PC-3 (cell line): ENCODE measurements at regions not wholly inside any gene's neighbourhood (a gene's known extent, or its start where the extent isn't known, plus 50 kb on each side); places are given as distances from the start of the nearest gene placed in this dataset.

Source experiments
- CTCF ChIP-seq: fragments of 300-600 bp; sonication (generic); conservative IDR thresholded peaks from 2 replicates; pipeline ENCODE4 v1.5.1; 2017; ENCODE audit warnings: antibody characterized with exemption, low read depth, mild to moderate bottlenecking, low read length
- EZH2 ChIP-seq: fragments of 300-600 bp; sonication (generic); IDR thresholded peaks from one replicate; pipeline ENCODE4 v1.6.1; 2017; ENCODE audit warnings: antibody characterized with exemption, mild to moderate bottlenecking, low read length; ENCODE audit not compliant: unreplicated experiment

GRCh38 chr19:28117143-28117542 lies 1095.8 kb downstream of the UQCRFS1 start:
- no peak for TF ChIP-seq CTCF
- no peak for TF ChIP-seq EZH2
